ENCODE measurements at regions not wholly inside any gene's neighbourhood (a gene's known extent, or its start where the extent isn't known, plus 50 kb on each side); places are given as distances from the start of the nearest gene placed in this dataset.

GRCh38 chr15:93943586-93943985 is 287.8 kb upstream of the MCTP2 start (continued):
- TF ChIP-seq PBX3 (IDR thresholded peaks at IDR 0.05; ENCODE audit: insufficient replicate concordance, low read depth, low read length) (no peak), ZNF274 (IDR thresholded peaks at IDR 0.05; ENCODE audit: insufficient read depth, insufficient read length) (no peak), MTA3 (IDR thresholded peaks at IDR 0.05; ENCODE audit: borderline replicate concordance, low read length) (no peak), CHD1 (IDR thresholded peaks at IDR 0.05; ENCODE audit: low read depth, low read length) (no peak), EGR1 (IDR thresholded peaks at IDR 0.05; ENCODE audit: borderline replicate concordance in 1 of 2, low read depth in 2 of 2, low read length in 2 of 2) (no peak), SREBF1 (IDR thresholded peaks at IDR 0.05; ENCODE audit: low read length) (no peak)
- TF ChIP-seq, protein P1, sequence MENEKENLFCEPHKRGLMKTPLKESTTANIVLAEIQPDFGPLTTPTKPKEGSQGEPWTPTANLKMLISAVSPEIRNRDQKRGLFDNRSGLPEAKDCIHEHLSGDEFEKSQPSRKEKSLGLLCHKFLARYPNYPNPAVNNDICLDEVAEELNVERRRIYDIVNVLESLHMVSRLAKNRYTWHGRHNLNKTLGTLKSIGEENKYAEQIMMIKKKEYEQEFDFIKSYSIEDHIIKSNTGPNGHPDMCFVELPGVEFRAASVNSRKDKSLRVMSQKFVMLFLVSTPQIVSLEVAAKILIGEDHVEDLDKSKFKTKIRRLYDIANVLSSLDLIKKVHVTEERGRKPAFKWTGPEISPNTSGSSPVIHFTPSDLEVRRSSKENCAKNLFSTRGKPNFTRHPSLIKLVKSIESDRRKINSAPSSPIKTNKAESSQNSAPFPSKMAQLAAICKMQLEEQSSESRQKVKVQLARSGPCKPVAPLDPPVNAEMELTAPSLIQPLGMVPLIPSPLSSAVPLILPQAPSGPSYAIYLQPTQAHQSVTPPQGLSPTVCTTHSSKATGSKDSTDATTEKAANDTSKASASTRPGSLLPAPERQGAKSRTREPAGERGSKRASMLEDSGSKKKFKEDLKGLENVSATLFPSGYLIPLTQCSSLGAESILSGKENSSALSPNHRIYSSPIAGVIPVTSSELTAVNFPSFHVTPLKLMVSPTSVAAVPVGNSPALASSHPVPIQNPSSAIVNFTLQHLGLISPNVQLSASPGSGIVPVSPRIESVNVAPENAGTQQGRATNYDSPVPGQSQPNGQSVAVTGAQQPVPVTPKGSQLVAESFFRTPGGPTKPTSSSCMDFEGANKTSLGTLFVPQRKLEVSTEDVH (IDR thresholded peaks at IDR 0.05; ENCODE audit: low read depth, partially characterized antibody): no peak

DNA sequence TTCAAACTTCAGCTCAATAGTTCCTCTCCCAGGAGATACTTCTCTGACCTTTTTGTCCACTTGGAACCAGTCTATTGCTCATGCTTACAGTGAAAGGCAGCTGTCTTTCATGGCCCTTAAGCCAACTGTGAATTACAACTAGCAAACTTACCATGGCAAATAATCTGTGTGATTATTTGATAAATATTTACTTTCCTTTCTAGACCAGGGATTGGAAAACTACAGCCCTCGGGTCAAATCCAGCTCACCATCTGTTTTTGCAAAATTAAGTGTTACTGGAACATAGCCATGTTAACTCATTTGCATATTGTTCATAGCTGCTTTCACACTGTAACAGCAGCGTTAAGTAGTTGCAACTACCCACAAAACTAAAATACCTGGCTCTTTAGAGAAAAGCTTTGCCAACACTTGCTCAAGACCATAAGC is 289.1 kb upstream of the MCTP2 start:
- Histone ChIP-seq H3K9ac (ENCODE audit: control insufficient read depth, insufficient read depth, low read length) (no peak overlapping the region), H3K27ac (ENCODE audit: control insufficient read depth, insufficient read depth) (no peak overlapping the region), H3K4me1 (ENCODE audit: control insufficient read depth, insufficient read depth, low read length) (no peaks in the 10 kb centered on the region), H3K4me2 (ENCODE audit: control insufficient read depth, insufficient read depth) (no peak overlapping the region), H2AFZ (ENCODE audit: control insufficient read depth, low read depth, low read length) (no peak overlapping the region), H3K79me2 (ENCODE audit: control insufficient read depth, insufficient read depth, low read length) (no peaks in the 10 kb centered on the region), H3K36me3 (ENCODE audit: control insufficient read depth in 2 of 2, insufficient read depth in 2 of 2, low read length in 1 of 2) (no peaks in the 10 kb centered on the region), H4K20me1 (ENCODE audit: control insufficient read depth, insufficient read depth) (no peaks in the 10 kb centered on the region), H3K27me3 (replicated peaks in 1 of 2; ENCODE audit: control insufficient read depth in 2 of 2, insufficient read depth in 2 of 2, low read length in 1 of 2) (no peaks in the 10 kb centered on the region), H3K4me3 (no peak overlapping the region), H3K9me3 (replicated peaks; ENCODE audit: control insufficient read depth, insufficient read depth, low read length) (no peaks in the 10 kb centered on the region)
- WGBS (ENCODE audit: insufficient coverage, insufficient replicate concordance, low lambda C conversion rate, missing lambda C conversion rate): 2% methylated on average over 2 of the region's 2 CpGs
- SMC1A ChIA-PET (ENCODE audit: uncharacterized antibody, unreplicated experiment): interaction anchor here (2.3 kb wide), 1 partner anchor 10 kb away, joined by 6 read pairs; no protein-coding TSS in a partner anchor
- no peak for FAIRE-seq
- no peak for DNase-seq (ENCODE audit: low read depth, low spot score)
- no TSS peak for BruUV-seq (replicated peaks)
- POLR2A ChIA-PET: no interaction called here
- intact Hi-C loops (cut with micrococcal nuclease; ENCODE audit: unreplicated experiment): no loop called here
- CTCF ChIA-PET: no interaction called here
- TF ChIP-seq SREBF1 (IDR thresholded peaks at IDR 0.05; ENCODE audit: low read length): no peak
- TF ChIP-seq NFYA (IDR thresholded peaks at IDR 0.05; ENCODE audit: borderline replicate concordance, low read depth, low read length): no peak
- TF ChIP-seq ZBED1 (IDR thresholded peaks at IDR 0.05; ENCODE audit: borderline replicate concordance): no peak
- no peak for TF ChIP-seq BHLHE40 (IDR thresholded peaks at IDR 0.05; ENCODE audit: borderline replicate concordance in 1 of 2, low read depth in 2 of 2, low read length in 1 of 2)
- no peak for TF ChIP-seq IRF3 (IDR thresholded peaks at IDR 0.05)
- TF ChIP-seq, protein P2, sequence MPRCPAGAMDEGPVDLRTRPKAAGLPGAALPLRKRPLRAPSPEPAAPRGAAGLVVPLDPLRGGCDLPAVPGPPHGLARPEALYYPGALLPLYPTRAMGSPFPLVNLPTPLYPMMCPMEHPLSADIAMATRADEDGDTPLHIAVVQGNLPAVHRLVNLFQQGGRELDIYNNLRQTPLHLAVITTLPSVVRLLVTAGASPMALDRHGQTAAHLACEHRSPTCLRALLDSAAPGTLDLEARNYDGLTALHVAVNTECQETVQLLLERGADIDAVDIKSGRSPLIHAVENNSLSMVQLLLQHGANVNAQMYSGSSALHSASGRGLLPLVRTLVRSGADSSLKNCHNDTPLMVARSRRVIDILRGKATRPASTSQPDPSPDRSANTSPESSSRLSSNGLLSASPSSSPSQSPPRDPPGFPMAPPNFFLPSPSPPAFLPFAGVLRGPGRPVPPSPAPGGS (IDR thresholded peaks at IDR 0.05; ENCODE audit: borderline replicate concordance, insufficient read depth, low read depth, low read length, poor library complexity, severe bottlenecking): no peak
- TF ChIP-seq HDAC2 (IDR thresholded peaks at IDR 0.05): no peak
- no peak for TF ChIP-seq MAX (IDR thresholded peaks at IDR 0.05; ENCODE audit: low read depth, low read length)
- RAD21 ChIA-PET (ENCODE audit: unreplicated experiment): no interaction called here
- ATAC-seq: no peak
- in situ Hi-C loops (cut with MboI): no loop called here

All from GM12878 (cell line).